RCC 7860 (cell line): ENCODE measurements at regions not wholly inside any gene's neighbourhood (a gene's known extent, or its start where the extent isn't known, plus 50 kb on each side); places are given as distances from the start of the nearest gene placed in this dataset.

ENCODE experiments used
- DNase-seq: peaks from one replicate; pipeline ENCODE4 v3.0.0-alpha.2; 2015; ENCODE audit warnings: low spot score
- FAIRE-seq: peaks from 2 replicates; lab custom pipeline; 2012; peaks lifted over from hg19 to GRCh38; lab: Jason Lieb, UNC

- FAIRE-seq: no peak
- no peak for DNase-seq
Measured at GRCh38 chr2:42865884-42866881, 73.8 kb upstream of the HAAO start.

DNA sequence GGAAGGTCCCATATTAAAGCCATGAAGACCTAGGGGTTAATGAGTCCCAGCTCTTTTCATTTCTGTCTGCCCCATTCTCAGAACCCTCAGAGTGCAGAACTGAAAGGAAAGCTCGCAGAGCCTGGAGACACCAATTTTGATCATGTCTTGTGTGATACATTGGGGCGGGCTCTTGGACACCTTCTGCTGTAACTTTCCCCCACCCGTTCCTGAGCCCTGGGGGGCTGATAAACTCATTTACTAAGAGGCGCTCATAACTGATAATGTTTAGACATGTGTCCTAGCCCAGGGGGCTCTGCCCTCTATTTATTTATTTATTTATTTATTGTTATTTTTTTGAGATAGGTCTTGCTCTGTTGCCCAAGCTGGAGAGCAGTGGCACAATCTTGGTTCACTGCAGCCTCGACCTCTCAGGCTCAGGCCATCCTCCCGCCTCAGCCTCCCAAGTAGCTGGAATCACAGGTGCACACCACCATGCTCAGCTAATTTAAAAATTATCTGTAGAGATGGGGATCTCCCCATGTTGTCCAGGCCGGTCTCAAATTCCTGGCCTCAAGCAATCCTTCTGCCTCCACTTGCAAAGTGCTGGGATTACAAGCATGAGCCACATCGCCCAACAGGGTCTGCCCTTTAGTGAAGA, 72.4 kb upstream of the HAAO start:
- FAIRE-seq: no peak

GRCh38 chr2:42864222-42864621, 71.8 kb upstream of the HAAO start:
- no peak for DNase-seq
- FAIRE-seq: no peak

More for the DNA sequence above, 72.4 kb upstream of the HAAO start:
- DNase-seq: no peak

DNA sequence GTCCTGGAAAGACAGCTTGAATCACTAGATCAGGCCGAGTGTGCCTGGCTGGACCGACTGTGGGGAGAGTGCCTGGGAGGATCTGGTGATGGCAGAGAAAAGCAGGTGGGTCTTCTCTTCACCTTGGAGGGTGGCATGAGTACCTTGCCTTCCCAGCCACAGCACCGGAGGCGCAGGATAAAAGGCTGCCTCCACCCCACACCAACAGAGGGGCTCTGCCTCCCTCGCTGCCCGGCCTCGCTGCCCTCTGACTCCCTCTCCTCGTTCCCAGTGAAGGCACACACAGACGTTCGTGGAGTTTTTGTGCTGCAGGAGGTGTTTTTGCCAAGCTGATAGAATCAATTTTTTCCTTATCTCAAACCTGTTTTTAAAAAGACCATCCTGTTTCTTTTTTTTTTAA, 71.4 kb upstream of the HAAO start:
- no peak for DNase-seq

GRCh38 chr2:42863320-42863719, 70.9 kb upstream of the HAAO start:
- no peak for DNase-seq
- no peak for FAIRE-seq

More for the DNA sequence above, 71.4 kb upstream of the HAAO start:
- FAIRE-seq: no peak

- no peak for DNase-seq
- FAIRE-seq: no peak
Measured at GRCh38 chr2:42862669-42863185, 70.3 kb upstream of the HAAO start.

- DNase-seq (no peak), FAIRE-seq (no peak)
Measured at GRCh38 chr2:42861321-42861720, 68.9 kb upstream of the HAAO start.

DNA sequence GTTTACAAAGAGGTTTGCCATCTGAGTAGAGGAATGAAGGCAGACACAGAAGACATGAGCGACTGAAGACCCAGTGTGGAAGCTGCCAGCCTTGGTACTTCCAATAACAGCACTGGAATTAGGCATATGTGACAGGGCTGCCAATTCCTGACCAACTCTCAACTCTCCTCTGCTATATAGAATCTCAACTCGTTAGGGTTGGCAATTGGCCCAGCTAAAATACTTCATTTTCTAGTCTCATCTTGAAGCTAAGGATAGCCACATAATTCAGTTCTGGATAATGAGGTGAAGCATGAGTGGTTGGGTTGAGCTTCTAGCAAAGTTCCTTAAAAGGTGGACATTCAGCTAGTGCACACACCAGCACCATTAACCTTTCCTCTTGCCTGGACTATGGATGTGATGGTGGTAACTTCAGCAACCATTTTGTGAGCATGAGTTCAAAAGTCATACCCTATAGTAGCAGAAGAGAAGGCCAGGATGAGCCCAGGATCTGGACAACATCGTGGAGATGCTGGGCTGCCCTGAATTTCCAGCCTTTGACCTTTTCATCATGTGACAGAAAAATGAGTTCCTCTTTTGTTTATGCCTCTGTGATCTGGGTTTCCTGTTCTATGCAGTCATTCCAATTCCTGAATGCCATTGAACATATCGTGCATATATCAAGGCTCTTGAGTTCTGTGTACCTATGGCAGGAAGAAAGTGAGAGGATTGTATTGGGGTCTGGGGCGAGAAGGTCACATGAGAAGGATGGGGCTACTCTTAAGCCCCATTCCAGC, 68.1 kb upstream of the HAAO start:
- DNase-seq: no peak
- no peak for FAIRE-seq

- FAIRE-seq: no peak
- no peak for DNase-seq
Measured at GRCh38 chr2:42859791-42860190, 67.4 kb upstream of the HAAO start.

DNA sequence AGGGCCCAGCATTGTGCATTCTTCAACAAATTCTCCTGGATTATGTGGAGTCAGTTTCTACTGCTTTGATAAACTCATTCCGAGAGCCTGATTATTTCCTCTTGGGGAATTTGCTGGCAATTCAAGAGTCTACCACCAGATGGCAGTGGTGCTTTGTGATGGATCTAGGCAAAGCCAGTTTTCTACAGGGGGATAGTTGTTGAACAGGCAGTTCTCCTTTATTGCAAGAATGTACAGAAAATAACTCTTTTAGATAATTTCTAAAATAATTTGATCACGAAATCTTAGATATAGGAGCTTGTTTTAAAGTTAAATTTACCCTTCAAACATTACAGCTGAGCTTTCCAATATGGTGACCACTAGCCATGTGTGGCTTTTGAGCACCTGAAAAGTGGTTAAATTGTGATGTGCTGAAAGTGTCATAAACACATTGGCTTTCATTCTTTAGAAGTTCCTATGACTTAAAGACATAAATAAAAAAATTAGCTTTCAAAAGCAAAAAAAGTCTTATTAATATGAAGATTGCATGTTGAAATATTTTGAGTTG, 66.7 kb upstream of the HAAO start:
- FAIRE-seq (peak; percentile 66), DNase-seq (peak; percentile 58)

- no peak for DNase-seq
- no peak for FAIRE-seq
Measured at GRCh38 chr2:42858140-42859005, 66.0 kb upstream of the HAAO start.

GRCh38 chr2:42856891-42857632, 64.7 kb upstream of the HAAO start:
- FAIRE-seq (no peak), DNase-seq (no peak)

DNA sequence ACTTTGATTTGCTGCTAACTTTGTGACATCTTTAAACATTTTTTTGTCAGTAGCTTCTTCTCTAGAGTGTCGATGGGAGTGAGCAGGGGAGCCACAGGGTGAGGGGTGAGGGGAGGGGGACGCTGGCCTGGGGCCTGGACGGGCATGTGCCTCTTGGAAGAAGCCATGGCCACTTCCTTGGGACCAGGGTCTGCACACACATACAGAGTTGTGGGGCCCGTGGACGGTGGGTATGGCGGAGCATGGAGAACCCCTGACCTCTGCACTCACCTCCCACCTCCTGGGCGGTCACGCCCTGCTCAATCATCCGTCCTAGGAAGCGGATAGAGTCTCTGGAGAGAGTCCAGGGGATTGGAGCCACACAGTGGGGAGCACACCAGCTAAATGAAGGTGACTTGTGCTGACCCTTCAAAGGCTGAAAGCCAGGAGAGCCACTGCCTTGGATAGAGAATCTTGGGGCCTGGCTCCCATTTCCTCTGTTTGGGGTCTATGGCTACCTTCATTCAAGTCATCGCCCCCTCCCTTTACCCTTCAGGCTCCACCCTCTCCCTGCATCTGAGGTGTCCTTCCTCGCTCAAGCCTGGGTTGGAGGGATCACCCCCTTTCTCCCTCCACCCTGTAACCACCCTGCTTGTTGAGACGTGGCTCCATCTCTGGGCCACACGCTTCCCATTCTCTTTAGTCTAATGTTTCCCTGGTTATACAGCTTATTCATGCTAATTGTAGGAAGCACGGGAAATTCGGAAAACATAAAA, 63.9 kb upstream of the HAAO start:
- DNase-seq (no peak), FAIRE-seq (no peak)

- FAIRE-seq: no peak
- DNase-seq: no peak
Measured at GRCh38 chr2:42855221-42855970, 63.0 kb upstream of the HAAO start.

DNA sequence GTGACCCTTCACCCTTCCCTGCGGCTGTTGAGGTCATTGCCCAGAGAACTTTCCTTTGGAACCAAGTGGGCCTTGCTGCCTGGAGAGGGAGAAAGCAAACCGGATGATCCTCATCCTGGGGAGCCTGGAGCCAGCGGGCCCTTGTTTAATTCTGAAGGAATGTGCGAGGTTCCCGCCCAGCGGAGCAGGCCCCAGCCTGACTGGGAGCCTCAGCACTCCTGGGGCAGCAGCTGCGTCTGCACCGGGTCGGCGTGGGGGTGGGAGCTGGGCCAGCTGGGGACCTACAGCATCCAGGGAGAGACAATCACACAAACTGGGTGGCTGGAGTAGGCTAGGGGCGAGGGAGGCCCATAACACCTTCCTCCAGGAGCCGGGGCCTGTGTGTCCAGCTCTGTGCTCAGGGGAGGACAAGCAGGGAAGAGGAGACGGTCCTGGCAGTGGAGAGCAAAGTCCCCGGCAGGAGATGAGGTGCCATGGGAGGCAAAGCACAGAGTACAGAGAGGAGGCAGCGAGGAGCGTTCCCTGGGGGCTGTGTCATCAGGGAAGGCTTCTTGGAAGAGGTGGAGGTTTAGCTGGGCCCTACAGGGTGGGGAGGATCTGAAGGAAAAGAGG, 61.9 kb upstream of the HAAO start:
- no peak for FAIRE-seq
- no peak for DNase-seq

GRCh38 chr2:42853549-42854206, 61.3 kb upstream of the HAAO start:
- FAIRE-seq: no peak

DNA sequence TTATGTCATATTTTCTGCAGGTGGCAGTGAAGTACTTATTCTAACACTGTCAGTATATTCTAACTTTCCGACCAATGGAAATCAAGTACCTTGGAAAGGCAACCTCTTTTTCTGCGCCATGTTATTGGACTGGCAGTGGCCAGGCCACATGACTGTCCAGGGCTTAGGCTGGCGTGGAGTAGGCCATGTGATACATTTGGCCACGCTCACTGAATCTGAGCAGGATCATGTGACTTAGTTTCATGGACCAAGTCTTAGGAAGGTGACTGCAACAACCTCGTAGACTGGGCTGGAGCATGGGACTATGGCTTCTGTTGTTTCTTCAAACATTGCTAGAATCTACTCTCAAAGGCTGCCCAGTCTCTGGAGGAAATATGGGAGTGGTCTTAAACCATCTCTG, 60.4 kb upstream of the HAAO start:
- DNase-seq: no peak
- FAIRE-seq: no peak

More at GRCh38 chr2:42853549-42854206, 61.3 kb upstream of the HAAO start:
- DNase-seq: no peak
